HL-60 (cell line): ENCODE measurements at regions not wholly inside any gene's neighbourhood (a gene's known extent, or its start where the extent isn't known, plus 50 kb on each side); places are given as distances from the start of the nearest gene placed in this dataset.

Experiments
- CTCF ChIP-seq: IDR thresholded peaks from one replicate; pipeline ENCODE4 v1.5.1; 2011; ENCODE audit warnings: low read length, control low read depth, inconsistent platforms; ENCODE audit not compliant: insufficient read depth
- POLR2AphosphoS5 ChIP-seq: IDR thresholded peaks from 2 replicates; pipeline ENCODE4 v1.6.1; 2012; ENCODE audit warnings: low read depth
- REST ChIP-seq: IDR thresholded peaks from 2 replicates; pipeline ENCODE4 v1.6.1; 2012; ENCODE audit warnings: low read depth; ENCODE audit not compliant: insufficient replicate concordance

- no peak for TF ChIP-seq CTCF
- no peak for TF ChIP-seq REST
- no peak for TF ChIP-seq POLR2AphosphoS5
These were observed 142.3 kb downstream of the TMCO5A start for GRCh38 chr15:38076786-38077185.
